GM13976 (cell line): ENCODE measurements at regions not wholly inside any gene's neighbourhood (a gene's known extent, or its start where the extent isn't known, plus 50 kb on each side); places are given as distances from the start of the nearest gene placed in this dataset.

ENCODE experiments used
- DNase-seq: peaks from one replicate; pipeline ENCODE4 v3.0.0; 2012; ENCODE audit warnings: low spot score
- in situ Hi-C: fragments of 300-500 bp; cut with MboI; formaldehyde crosslinking; loops from one replicate; pipeline ENCODE4 v1.12.0; 2022; ENCODE audit warnings: low sequenced_read_pairs, mixed read lengths, inconsistent platforms; ENCODE audit not compliant: unreplicated experiment
- TF ChIP-seq, protein P1 (sequence below): IDR thresholded peaks from 2 replicates; pipeline ENCODE4 v1.5.1; 2012; ENCODE audit warnings: borderline replicate concordance, mild to moderate bottlenecking; ENCODE audit not compliant: insufficient read depth; ENCODE audit errors: extremely low read depth, missing control alignments, control extremely low read depth

DNA sequence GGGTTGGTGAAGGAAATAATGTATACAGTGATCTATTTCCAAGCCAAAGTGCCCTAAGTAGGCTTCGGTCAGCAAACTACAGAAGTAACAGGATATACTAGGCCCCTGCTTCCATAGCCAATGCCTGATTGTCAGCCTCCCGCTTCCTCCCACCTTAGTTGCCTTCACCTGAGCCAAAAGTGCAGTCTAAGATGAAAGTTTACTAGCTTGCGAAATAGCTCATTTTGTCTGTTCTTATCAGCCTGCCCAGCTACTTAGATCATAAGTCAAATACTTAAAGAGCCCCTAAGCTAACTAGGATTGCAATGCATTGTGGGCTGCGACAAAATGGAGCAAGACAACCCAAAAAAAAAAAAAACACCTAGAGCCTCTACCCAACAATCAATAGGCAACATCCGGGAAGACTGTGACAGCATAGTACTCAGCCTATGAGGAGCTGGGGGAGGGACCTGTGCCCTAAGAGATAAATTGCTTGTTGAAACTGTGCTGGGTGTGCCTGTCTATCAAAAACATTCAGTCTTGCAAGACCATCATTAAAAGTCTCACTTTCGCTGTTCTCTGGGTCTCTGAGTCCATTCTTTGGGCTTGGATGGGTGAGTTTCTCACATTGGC lies 454.7 kb upstream of the TSHZ3 start:
- in situ Hi-C loops = no loop called here
- DNase-seq = no peak
- TF ChIP-seq, protein P1, sequence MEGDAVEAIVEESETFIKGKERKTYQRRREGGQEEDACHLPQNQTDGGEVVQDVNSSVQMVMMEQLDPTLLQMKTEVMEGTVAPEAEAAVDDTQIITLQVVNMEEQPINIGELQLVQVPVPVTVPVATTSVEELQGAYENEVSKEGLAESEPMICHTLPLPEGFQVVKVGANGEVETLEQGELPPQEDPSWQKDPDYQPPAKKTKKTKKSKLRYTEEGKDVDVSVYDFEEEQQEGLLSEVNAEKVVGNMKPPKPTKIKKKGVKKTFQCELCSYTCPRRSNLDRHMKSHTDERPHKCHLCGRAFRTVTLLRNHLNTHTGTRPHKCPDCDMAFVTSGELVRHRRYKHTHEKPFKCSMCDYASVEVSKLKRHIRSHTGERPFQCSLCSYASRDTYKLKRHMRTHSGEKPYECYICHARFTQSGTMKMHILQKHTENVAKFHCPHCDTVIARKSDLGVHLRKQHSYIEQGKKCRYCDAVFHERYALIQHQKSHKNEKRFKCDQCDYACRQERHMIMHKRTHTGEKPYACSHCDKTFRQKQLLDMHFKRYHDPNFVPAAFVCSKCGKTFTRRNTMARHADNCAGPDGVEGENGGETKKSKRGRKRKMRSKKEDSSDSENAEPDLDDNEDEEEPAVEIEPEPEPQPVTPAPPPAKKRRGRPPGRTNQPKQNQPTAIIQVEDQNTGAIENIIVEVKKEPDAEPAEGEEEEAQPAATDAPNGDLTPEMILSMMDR = no peak

DNA sequence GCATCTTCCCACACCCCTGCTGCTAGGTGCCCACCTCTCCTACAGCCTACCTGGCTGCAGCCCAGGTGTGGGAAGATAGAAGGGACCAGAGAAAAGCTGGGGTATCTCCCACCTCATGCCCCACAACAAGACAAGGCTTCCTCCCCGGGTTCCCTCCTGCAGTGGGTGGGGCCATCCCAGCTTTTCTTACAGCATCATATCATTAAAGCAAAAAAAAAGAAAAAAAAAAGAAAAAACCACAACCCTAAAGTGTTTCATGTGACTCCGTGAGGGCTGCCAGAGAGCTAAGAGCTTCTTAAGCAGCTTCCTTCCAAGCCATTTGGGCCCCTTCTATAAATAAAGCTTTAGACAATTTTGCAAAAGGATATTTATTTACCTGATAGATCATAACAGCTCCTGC lies 455.4 kb upstream of the TSHZ3 start:
- TF ChIP-seq, protein P1 = no peak
- in situ Hi-C loops = no loop called here
- no peak for DNase-seq

DNA sequence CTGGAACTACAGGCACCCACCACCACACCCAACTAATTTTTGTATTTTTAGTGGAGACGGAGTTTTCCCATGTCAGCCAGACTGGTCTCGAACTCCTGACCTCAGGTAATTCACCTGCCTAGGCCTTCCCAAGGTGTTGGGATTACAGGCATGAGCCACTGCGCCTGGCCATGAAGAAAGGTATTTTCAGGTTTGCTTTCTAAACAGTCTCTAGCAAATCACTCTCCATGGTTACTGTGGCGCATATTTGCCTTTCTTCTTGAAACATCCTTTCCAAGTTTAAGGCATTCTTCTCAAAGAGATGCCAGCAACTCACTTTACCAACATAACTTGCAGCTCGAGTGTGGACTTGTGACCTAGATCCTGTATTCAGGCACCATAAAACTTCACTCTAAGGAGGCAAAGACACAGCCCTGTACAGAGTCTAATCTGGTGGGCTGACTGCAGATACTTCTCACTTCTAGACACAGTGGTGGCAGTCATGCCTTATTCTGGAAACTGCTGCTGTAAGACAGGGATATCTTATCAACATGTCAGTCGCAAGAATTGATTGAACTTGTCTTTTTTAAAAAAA lies 461.4 kb upstream of the TSHZ3 start:
- no peak for DNase-seq
- in situ Hi-C loops = no loop called here
- TF ChIP-seq, protein P1 = no peak

DNA sequence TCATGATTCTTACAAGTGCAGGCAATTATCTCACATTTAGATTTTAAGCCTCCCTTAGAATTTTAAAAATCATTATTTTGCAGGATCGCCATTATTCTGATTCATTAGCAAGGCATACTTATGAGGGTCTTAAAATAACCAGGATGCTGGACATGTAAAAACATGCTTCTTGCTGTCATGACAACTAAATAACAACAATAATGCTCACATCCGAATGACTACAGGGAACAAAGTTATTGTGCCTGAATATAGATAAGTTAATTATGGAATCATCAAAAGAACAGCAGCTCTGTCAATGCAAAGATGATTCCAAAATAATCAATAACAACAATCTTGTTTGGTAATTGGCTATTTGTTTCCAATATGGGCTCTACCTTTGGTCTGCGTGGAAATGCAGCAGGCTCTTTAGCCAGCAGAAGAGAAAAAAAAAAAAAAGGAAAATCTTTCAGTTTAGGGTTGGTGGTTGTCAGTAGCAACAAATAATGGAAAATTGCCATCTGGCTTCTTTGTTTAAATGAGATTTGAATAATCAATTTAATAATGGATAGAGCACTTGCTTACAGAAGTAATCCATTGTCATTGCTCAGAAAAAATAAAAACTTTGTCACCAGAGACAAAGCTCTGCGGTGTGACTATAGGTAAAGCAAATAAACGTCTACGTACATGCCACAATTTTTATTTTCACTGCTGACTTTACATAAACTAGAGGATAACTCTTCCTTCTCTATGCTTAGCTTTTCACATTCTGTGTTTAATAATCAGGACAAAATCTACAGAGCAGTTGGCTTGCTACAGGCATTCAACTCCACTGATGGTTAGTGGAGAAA lies 468.9 kb upstream of the TSHZ3 start:
- no peak for DNase-seq
- in situ Hi-C loops = no loop called here
- TF ChIP-seq, protein P1 = no peak

DNA sequence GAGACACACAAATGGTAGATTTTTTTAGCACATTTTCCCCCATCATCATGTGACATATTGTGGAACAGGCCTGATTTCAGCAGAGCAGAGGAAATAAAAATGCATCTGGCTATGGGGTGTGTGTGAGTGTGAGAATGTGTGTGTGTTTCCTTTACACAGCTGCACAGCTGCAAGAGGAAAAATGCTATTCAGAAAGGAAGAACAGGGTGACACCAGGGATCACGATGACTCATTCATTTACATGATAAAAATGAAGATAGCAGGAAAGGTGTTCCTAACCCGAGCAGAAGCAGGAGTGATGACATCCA lies 469.5 kb upstream of the TSHZ3 start:
- in situ Hi-C loops = no loop called here
- no peak for DNase-seq
- TF ChIP-seq, protein P1 = no peak

DNA sequence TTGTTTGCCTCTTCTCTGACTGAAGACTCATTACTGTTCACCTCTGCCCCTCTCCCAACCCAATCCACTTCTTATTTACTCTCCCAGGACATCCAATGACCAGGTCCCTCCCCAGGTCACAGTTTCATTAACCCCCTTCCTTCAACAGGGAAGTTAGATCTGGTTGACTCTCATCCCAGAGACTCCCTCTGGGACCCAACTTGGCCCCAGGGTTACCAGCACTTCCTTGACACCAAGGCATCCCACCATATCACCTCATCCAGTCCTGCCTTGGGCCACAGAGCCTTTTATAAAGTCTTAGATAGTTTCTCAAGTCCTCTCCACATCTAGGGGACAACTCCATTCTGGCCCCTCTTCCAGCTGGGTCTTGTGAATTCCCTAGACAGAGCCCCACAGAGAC lies 470.6 kb upstream of the TSHZ3 start:
- DNase-seq = no peak
- in situ Hi-C loops = no loop called here
- TF ChIP-seq, protein P1 = no peak

DNA sequence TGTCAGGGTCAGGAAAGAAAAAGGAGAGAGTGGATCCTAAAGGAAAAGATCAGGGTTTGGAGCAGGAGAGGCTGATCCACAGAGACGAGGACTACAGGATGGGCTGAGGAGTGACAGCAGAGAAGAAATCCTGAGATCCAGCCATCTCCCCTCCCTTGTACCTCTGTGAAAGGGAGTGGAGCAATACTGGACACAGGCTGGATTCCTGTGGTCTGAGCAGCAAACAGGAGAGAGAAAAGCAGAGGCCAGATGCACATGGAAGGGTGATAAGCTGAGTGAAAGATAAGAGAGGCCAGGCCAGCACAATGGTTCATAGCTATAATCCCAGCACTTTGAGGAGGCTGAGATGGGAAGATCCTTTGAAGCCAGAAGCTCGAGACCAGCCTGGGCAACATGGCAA lies 472.1 kb upstream of the TSHZ3 start:
- DNase-seq = no peak
- in situ Hi-C loops = no loop called here
- TF ChIP-seq, protein P1 = no peak
